Endothelial cell of umbilical vein (primary cell): ENCODE measurements at regions not wholly inside any gene's neighbourhood (a gene's known extent, or its start where the extent isn't known, plus 50 kb on each side); places are given as distances from the start of the nearest gene placed in this dataset.

Experiments
- BruUV-seq: library from RNA; stranded (reverse); fragments of 400-500 nt; replicated peaks from 2 replicates; lab custom pipeline; 2021; lab: Mats Ljungman, UMichigan
- CTCF ChIA-PET: fragments of 300-600, 350-600 bp; sonication (Branson Sonifier 250); formaldehyde crosslinking; loops from one replicate; lab custom pipeline; 2021; ENCODE audit warnings: antibody characterized with exemption, inconsistent platforms; lab: Charles Lee
- POLR2A ChIA-PET: fragments of 300-600, 350-600 bp; sonication (Branson Sonifier 250); formaldehyde crosslinking; loops from one replicate; lab custom pipeline; 2021; ENCODE audit warnings: antibody characterized with exemption, inconsistent platforms; lab: Charles Lee
- DNase-seq: peaks from one replicate; pipeline ENCODE4 v3.0.0-alpha.2; 2011; ENCODE audit warnings: low read depth, low spot score
- FAIRE-seq: peaks from 2 replicates; lab custom pipeline; 2011; peaks lifted over from hg19 to GRCh38; lab: Jason Lieb, UNC
- H2AFZ ChIP-seq: 2 replicates; pipeline ENCODE4 v1.6.0; 2012; ENCODE audit warnings: low read depth, low read length, control low read depth, inconsistent platforms
- H3K27ac ChIP-seq: 2 replicates; pipeline ENCODE4 v1.5.1; 2011; ENCODE audit warnings: low read depth, mild to moderate bottlenecking, control low read depth, low read length, moderate library complexity; ENCODE audit not compliant: insufficient read depth
- H3K27me3 ChIP-seq, 2 experiments: 2 replicates each; pipeline versions ENCODE4 v1.6.0 to v1.6.1; 2011; ENCODE audit warnings: low read length in 2 of 2, mixed read lengths in 1 of 2; ENCODE audit not compliant: control insufficient read depth in 2 of 2, insufficient read depth in 2 of 2
- H3K36me3 ChIP-seq, 2 experiments: 2 replicates in 1 of 2; 3 replicates in 1 of 2; pipeline ENCODE4 v1.5.1; 2011; ENCODE audit warnings: low read length in 2 of 2, mild to moderate bottlenecking in 1 of 2, moderate library complexity in 1 of 2; ENCODE audit not compliant: control insufficient read depth in 2 of 2, insufficient read depth in 2 of 2; ENCODE audit errors: extremely low read depth in 1 of 2
- H3K4me1 ChIP-seq: 3 replicates; pipeline ENCODE4 v1.5.1; 2011; ENCODE audit warnings: mild to moderate bottlenecking, low read length; ENCODE audit not compliant: control insufficient read depth, insufficient read depth; ENCODE audit errors: extremely low read depth
- H3K4me2 ChIP-seq: 2 replicates; pipeline ENCODE4 v1.6.1; 2011; ENCODE audit warnings: low read length, control low read depth, mixed read lengths; ENCODE audit not compliant: insufficient read depth
- H3K4me3 ChIP-seq, 3 experiments: fragments of 200-600 bp in 1 of 3; sonication (generic), shearing (Covaris generic) in 1 of 3; replicated peaks in 1 of 3; 2 replicates each; pipeline ENCODE4 v1.5.1; 2011 to 2016; ENCODE audit warnings: control low read depth in 3 of 3, low read length in 3 of 3, mild to moderate bottlenecking in 2 of 3, inconsistent platforms in 1 of 3, low read depth in 1 of 3, moderate library complexity in 1 of 3; ENCODE audit not compliant: insufficient read depth in 1 of 3
- H3K79me2 ChIP-seq: 2 replicates; pipeline ENCODE4 v1.6.0; 2012; ENCODE audit warnings: low read length, inconsistent platforms; ENCODE audit not compliant: control insufficient read depth, insufficient read depth
- H3K9ac ChIP-seq: replicated peaks from 2 replicates; pipeline ENCODE3; 2011; ENCODE audit warnings: low read length, control low read depth; ENCODE audit not compliant: insufficient read depth; ENCODE audit errors: extremely low read depth
- H3K9me1 ChIP-seq: replicated peaks from 3 replicates; pipeline ENCODE4 v1.6.0; 2011; ENCODE audit warnings: mild to moderate bottlenecking, low read length; ENCODE audit not compliant: control insufficient read depth, insufficient read depth; ENCODE audit errors: extremely low read depth
- H3K9me3 ChIP-seq: replicated peaks from 2 replicates; pipeline ENCODE4 v1.5.1; 2012; ENCODE audit warnings: low read length, inconsistent platforms; ENCODE audit not compliant: control insufficient read depth, insufficient read depth
- H4K20me1 ChIP-seq: replicated peaks from 2 replicates; pipeline ENCODE3; 2011; ENCODE audit warnings: mild to moderate bottlenecking, low read length; ENCODE audit not compliant: control insufficient read depth, insufficient read depth; ENCODE audit errors: extremely low read depth
- CTCF ChIP-seq, 2 donors: IDR thresholded peaks; 1 replicate in 1 of 2; 2 replicates in 1 of 2; pipeline ENCODE4 v1.5.1; 2011; ENCODE audit warnings: low read length in 2 of 2, mild to moderate bottlenecking in 2 of 2, moderate library complexity in 2 of 2, control low read depth in 1 of 2, inconsistent platforms in 1 of 2, low read depth in 1 of 2; ENCODE audit not compliant: insufficient read depth in 1 of 2; ENCODE audit errors: extremely low read depth in 1 of 2
- EZH2 ChIP-seq: IDR thresholded peaks from 2 replicates; pipeline ENCODE4 v1.6.1; 2012; ENCODE audit warnings: borderline replicate concordance, low read depth, mild to moderate bottlenecking, moderate library complexity, low read length, inconsistent platforms; ENCODE audit not compliant: severe bottlenecking
- FOS ChIP-seq: IDR thresholded peaks from 2 replicates; pipeline ENCODE4 v1.6.1; 2011; ENCODE audit warnings: mild to moderate bottlenecking, low read length, moderate library complexity, borderline replicate concordance; ENCODE audit not compliant: insufficient read depth
- GATA2 ChIP-seq: IDR thresholded peaks from 2 replicates; pipeline ENCODE4 v1.7.0; 2011; ENCODE audit warnings: low read depth, mild to moderate bottlenecking, moderate library complexity, mixed read lengths, low read length; ENCODE audit not compliant: insufficient read length, insufficient read depth
- JUN ChIP-seq: IDR thresholded peaks from 2 replicates; pipeline ENCODE4 v1.6.1; 2011; ENCODE audit warnings: borderline replicate concordance, low read depth; ENCODE audit not compliant: insufficient read length, insufficient read depth
- MAX ChIP-seq: IDR thresholded peaks from 2 replicates; pipeline ENCODE4 v1.6.1; 2011; ENCODE audit not compliant: insufficient read depth, insufficient read length
- MYC ChIP-seq: IDR thresholded peaks from one replicate; pipeline ENCODE4 v1.6.1; 2011; ENCODE audit warnings: mild to moderate bottlenecking, low read depth, low read length
- POLR2A ChIP-seq: IDR thresholded peaks from 2 replicates; pipeline ENCODE4 v1.6.1; 2012; ENCODE audit warnings: low read depth, mild to moderate bottlenecking, control low read depth, low read length
- POLR2AphosphoS5 ChIP-seq: IDR thresholded peaks from 2 replicates; pipeline ENCODE4 v1.6.1; 2012; ENCODE audit warnings: low read depth, mild to moderate bottlenecking, control low read depth, low read length, moderate library complexity; ENCODE audit not compliant: insufficient read depth
- dilution Hi-C: fragments of 300-500 bp; cut with MboI; formaldehyde crosslinking; loops from one replicate; pipeline ENCODE4 v1.15.0; 2019; ENCODE audit warnings: low sequenced_read_pairs; ENCODE audit not compliant: extremely low pct_ligation_motif_present
- intact Hi-C: fragments of 100-400 bp; cut with micrococcal nuclease; formaldehyde crosslinking; loops from one replicate; pipeline ENCODE4 v1.10.0; 2022

GRCh38 chrX:94107981-94108380 lies 434.0 kb downstream of the FAM133A start:
- H4K20me1 ChIP-seq = no peaks in the 10 kb centered on the region
- no peak for FAIRE-seq
- no TSS peak for BruUV-seq
- no peak for TF ChIP-seq MYC
- TF ChIP-seq POLR2AphosphoS5 = no peak
- TF ChIP-seq FOS = no peak
- no peak for TF ChIP-seq MAX
- TF ChIP-seq JUN = no peak
- TF ChIP-seq EZH2 = no peak
- TF ChIP-seq CTCF (IDR thresholded peaks at IDR 0.05; ENCODE audit: extremely low read depth in 1 of 2, insufficient read depth in 1 of 2, low read depth in 1 of 2, low read length in 2 of 2) = no peak
- no peak for TF ChIP-seq GATA2
- no peak for TF ChIP-seq POLR2A
- no peaks in the 10 kb centered on the region for H3K79me2 ChIP-seq
- H2AFZ ChIP-seq = no peak overlapping the region
- dilution Hi-C loops = no loop called here
- no peaks in the 10 kb centered on the region for H3K9me3 ChIP-seq
- H3K9me1 ChIP-seq = no peaks in the 10 kb centered on the region
- ChIA-PET POLR2A (no interaction called here), CTCF (no interaction called here)
- no peaks in the 10 kb centered on the region for H3K27me3 ChIP-seq
- H3K4me2 ChIP-seq = no peak overlapping the region
- no peak overlapping the region for H3K4me3 ChIP-seq
- DNase-seq = no peak
- H3K9ac ChIP-seq = no peak overlapping the region
- H3K4me1 ChIP-seq = no peaks in the 10 kb centered on the region
- H3K36me3 ChIP-seq = no peaks in the 10 kb centered on the region
- intact Hi-C loops = no loop called here
- no peak overlapping the region for H3K27ac ChIP-seq
